Stimulated activated CD4-positive, alpha-beta T cell treated with anti-CD3 and anti-CD28 coated beads, Interleukin-12 subunit alpha, Interleukin-12 subunit beta, amount 100 ng/mL, for 4 hours (primary cell): ENCODE measurements at regions not wholly inside any gene's neighbourhood (a gene's known extent, or its start where the extent isn't known, plus 50 kb on each side); places are given as distances from the start of the nearest gene placed in this dataset.

Experiments
- DNase-seq: peaks from one replicate; pipeline ENCODE4 v3.0.0-alpha.2; 2020

DNA sequence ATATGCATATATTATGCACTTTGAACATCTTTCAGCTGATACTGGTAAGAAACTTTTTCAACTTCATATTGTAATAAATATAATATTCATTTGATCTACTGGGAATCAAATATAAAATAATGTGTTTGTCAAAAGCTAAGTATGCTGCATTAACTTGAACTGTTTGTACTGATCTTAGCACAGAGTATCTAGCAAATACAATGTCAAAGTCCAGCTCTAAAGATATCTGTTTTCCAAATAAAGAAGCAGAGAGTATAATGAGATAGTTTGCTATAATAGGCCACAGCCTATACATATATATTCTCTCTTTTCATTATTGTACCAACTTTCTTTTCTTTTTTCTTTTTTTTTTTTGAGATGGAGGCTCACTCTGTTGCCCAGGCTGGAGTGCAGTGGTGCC is 417.0 kb downstream of the TMEM161B start:
- no peak for DNase-seq

DNA sequence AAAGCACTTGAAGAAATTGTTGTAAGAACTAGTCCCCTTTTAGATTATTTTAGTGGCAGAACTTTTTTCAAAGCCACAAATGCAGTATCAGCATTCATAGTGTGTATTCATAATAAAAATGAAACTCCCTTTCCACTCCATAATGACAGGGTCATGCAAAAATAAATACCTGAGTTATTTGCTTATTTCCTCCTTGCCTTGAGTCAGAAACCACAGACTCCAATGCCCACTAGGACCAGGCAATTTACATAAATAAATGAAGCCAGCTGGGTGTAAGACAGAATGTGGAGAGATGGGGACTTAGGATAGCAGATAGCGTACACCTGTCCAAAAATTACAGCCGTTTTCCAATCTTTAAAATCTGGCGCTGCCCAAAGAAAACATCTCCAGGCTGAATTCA is 417.8 kb downstream of the TMEM161B start:
- no peak for DNase-seq

DNA sequence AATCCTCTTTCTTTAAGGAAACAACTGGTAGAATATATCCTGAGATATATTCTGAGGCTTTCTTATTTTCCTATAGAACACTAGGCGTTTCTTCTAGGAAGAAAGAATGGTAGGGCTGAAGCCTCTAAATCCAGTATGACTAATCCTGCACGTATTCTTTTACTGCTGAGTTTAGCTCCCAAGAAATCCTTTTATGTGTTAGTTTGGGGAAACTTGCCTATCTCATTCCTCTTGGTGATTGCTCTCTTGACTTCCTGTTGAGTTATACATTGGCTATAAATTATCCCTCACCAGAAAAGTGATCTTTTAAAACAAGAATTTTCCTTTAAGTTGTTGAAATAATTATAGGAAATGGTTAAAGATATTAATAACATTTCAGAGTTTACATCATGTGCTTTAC is 422.9 kb downstream of the TMEM161B start:
- DNase-seq: no peak

DNA sequence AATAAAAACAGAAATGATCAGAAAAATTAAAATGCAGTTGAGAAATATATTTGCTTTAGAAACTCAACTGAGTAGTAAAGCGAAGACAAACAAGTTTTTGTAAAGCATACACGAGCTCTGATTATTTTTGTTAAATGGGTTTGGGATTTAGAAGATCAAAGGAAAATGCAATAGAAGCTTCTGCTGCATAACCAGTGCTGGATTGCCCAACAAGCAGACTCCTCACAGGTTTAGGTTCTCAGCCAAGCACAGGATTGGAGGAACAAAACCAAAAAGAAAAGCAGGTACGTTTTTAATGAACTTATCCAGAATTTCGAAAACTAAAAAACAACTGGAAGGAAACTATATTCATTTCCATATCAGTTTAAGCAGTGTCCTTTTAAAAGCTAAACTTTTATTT is 423.8 kb downstream of the TMEM161B start:
- DNase-seq: no peak

DNA sequence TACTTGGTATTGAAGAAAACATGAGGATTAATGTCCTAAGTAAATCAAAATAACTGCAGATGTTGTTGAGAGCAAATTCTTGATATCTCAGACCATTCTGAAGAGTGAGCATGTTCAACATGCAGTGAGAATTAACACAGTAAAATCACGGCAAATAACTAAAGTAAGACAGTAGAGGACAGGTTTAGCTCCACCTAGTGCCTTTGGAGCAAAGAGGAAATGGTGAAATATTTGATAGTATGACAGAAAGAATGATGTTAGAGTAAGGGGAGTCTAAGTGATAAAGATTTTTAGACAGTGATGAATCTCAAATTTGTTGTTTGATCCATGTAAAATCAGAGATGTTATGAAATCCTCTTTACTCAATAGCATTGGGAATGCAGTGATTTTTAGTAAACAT is 424.2 kb downstream of the TMEM161B start:
- DNase-seq: no peak

DNA sequence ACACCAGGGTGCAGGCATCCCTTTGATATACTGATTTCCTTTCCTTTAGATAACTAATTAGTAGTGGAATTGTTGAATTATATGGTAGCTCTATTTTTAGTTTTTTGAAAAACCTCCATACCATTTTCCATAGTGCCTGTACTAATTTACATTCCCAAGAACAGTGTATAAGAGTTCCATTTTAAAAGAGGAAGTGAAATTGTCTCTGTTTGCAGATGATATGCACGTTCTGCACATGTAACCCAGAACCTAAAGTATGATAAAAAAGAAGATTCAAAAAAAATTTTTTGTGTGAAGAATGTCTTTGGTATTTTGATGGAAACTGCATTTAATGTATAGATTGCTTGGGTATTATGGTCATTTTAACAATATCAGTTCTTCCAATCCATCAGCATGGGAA is 424.0 kb upstream of the CCNH start:
- DNase-seq: no peak

DNA sequence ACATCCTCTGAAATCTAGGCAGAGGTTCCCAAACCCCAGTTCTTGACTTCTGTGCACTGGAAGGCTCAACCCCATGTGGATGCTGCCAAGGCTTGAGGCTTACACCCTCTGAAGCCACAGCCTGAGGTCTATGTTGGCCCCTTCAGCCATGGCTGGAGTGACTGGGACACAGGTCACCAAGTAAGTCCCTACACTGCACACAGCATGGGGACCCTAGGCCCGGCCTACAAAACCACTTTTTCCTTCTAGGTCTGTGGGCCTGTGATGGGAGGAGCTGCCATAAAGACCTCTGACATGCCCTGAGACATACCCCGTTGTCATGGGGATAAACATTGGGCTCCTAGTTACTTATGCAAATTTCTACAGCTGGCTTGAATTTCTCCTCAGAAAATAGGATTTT is 418.8 kb upstream of the CCNH start:
- DNase-seq: no peak

DNA sequence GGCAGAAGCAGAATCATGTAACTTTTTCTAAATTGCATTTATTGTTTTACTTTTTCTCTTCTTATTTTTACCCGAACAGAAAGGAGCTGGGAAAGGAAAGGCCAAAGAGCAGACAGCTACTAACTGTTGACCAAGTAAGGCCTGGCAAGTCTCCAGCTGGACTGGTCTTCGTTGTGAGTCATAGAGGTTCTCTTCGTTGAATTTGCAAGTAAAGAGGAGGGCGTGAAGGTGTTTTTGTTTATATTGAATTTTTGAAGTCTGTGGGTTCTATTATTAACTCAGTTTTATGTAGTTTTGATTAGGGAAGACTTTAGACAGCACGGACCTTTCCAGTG is 416.5 kb upstream of the CCNH start:
- DNase-seq: no peak

DNA sequence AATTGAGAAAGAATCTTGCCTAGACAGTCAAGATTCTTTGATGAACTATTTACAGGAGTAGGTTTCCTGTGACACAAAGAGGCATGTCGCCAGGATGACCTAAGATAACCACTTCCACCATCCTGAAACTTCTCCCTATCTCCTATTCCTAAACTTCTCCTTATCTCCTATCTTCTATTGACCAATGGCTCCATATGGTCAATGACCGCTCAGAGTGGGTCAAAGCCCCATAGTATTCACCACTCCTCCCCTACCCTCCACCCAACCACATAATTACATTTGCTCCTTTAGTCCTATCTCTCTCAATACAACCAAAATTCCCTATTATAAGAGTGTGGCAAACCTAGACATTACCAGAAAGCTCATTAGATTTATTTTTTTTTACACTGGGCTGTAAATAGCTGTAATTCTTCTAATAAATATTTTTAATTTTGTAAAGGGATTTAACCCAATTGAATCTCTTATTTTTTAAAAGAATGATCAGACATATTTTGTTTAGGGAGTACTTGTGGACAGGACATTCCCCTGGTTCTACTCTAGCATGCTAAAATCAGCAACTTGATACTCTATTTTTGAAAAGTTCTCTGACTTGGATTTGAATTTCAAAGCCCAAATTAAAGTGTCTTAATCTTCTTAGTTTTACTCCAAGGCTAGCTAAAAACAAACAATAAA is 416.0 kb upstream of the CCNH start:
- DNase-seq: no peak

DNA sequence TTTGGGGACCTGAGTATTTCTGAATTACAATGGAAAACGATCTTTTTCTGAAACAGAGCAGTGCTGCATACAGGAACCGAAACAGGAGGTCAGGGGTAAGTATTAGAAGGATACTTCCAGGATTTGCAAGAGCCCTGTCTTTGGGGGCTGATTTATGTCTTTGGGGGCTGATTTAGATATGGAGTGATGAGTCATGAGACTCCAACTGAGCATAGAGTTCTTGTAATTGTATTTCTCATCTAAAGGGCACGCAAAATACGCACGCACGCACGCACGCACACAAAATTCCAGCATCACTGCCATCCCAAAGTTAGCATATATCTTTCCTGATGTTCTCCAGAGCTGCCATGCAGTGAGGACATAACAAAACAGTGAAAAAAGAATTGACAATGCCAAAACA is 414.8 kb upstream of the CCNH start:
- DNase-seq: no peak

DNA sequence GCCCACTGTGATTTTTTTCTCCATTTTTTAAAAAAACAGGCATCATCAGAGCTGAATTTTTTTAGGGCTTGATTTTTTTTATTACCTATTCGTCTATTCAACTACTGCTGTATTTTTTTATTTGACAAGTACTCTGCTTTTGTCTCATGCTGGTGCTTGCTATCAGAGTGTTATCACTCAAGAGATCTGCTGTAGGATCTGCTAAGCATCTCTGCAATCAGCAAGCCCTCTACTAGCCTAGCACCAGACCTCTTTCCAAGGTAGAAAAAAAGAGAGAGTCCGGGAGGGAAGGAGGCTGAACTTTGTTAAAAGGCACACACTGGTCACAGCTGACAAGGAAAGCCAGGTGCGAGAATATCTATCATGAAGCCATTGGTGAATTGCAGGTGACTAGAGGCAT is 413.8 kb upstream of the CCNH start:
- no peak for DNase-seq

DNA sequence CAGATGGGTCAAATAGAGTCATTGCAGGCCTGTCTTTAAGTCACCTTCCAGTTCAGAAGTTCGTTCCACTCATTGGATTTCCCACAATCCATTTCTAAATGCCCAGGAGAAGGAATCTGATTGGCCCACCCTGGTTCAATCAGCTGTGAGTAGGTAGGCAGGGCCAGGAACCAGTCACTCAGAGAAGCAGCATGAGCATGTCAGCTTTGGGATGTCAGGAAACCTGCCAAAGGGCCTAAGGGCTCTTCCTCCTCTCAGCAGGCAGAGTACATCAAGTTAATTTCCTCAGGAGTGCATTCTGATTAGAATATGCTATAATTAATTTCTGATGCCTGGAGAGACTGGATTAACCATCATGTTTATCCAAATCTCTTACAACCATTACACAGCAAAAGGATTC is 412.9 kb upstream of the CCNH start:
- no peak for DNase-seq

DNA sequence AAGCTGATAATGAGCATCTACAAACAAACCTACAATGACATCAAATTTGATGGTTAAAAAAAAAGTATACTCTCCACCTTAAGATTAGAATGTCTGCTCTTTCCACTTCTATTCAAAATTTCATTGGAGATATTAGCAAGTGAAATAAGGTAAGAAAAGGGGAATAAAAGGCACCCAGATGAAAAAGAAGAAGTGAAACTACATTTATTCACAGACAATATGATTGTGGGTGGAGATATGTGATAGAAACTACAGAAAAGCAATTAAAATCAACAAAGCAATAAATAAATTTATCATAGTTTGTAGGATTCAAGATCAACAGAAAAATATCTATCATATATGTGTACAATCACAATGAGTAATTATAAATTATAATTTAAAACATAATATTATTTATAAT is 395.1 kb upstream of the CCNH start:
- DNase-seq: no peak

DNA sequence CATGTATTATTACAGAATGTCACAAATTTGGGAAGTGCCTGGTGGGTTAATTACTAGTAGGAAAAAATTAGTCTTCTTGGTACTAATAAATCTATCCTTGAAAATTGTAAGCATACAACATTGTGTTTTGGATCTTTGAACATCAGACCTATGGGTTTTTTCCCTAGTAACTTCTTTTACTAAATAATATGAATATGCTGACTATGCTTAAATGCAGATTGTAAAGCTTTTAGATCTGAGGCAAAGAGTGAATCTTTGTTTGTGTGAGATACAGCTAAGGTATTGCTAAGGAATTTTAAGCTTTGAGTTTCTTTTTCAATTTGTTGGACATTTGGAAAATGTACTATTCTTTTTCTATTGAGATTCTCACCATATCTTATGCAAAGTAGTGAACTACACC is 390.6 kb upstream of the CCNH start:
- no peak for DNase-seq

DNA sequence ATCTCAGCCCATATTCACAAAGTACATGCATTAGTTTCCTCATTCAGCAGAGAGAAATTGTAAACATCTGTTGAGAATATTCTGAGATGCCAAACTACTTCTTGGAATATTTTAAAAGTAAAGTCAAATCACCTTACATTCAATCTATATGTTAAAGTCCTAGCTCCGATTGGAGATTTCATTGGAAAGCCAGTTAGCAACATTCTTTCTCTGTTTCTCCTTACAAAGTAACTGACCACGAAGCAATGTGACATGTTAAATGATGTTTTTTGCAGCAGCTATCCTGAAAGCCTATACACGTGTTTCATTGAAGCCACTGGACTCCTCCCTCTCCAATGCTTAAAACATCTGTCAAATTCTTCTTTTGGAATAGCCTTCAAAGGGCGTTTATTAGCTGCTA is 379.1 kb upstream of the CCNH start:
- DNase-seq: no peak

DNA sequence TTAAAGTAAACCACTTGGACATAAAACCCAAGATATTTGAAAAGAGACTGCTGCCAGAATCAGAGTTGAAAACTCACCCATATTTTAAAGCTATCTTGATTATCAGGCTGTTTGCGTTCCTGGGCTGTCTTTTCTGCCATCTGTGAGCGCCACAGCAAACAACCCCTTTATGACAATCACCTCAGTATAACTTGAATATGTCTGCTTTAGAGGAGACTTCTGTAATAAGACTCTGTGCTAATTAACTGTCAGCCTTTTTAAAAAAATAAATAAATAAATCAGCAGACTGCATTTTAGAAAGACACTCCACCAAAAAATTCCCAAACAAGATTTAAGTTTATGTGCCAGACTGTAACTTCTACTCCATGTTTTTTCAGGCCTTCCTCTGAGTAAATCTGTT is 375.7 kb upstream of the CCNH start:
- DNase-seq: no peak

DNA sequence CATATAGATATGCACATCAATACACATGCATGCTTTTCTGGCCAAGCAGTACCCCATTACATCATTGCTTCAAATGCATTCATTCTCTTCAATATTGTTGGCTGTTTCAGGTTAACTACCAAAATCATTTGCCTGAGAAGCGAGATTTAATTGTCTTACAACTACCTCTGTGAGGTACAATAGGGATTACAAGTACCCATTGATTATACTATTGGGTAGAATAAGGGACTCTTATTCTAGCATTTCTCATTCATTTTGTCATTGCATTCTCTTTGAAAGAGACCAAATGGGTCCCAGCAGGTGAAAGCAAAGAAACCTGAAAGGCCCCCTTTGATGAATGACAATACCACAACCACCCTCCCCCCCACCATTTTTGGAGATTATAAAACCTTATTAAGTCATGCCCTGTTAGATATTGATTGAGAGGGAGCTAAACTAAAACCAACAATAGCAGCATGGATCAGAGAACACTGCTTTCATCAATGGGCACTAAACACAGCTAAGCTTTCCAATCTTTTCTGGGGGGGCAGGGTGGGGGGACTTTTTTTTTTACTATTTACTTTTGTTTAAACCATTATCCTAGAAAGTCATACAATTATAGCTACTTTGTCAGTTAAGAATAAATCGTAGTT is 375.0 kb upstream of the CCNH start:
- DNase-seq: no peak

DNA sequence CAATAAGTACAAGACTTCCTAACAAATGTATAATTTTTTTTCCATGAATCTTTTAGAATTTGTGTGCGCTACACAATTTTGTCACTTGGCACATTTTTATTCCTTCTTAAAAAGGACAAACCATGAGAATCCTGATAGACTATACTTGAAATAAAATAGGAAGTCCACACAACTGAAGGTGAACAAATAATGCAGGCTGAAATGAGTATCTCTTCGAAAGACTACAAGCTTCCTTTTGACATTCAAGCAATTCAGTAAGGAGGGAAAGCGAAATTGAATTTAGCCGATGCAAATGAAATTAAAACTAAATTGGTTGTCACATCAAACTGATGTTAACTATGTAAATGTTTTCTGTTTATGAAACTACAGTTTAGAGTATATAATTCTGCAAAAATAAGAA is 374.4 kb upstream of the CCNH start:
- DNase-seq: no peak

DNA sequence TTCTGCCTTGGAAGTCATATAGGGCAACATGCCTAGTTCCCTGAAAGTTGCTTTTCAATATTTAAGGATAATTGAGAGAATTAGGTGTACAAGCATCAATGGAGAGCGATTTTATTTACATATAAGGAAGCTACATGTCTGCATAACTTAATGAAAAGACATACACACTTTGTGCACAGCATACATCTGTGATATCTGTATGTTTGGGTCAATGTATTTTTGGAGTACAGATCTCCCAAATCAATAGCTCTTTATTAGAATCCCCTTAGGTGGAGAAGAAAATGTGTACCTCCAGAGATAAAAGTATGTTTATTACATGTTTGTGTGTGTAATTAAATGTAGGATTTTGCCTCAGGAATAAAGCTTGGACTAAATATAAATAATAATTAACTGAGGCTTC is 373.7 kb upstream of the CCNH start:
- no peak for DNase-seq

DNA sequence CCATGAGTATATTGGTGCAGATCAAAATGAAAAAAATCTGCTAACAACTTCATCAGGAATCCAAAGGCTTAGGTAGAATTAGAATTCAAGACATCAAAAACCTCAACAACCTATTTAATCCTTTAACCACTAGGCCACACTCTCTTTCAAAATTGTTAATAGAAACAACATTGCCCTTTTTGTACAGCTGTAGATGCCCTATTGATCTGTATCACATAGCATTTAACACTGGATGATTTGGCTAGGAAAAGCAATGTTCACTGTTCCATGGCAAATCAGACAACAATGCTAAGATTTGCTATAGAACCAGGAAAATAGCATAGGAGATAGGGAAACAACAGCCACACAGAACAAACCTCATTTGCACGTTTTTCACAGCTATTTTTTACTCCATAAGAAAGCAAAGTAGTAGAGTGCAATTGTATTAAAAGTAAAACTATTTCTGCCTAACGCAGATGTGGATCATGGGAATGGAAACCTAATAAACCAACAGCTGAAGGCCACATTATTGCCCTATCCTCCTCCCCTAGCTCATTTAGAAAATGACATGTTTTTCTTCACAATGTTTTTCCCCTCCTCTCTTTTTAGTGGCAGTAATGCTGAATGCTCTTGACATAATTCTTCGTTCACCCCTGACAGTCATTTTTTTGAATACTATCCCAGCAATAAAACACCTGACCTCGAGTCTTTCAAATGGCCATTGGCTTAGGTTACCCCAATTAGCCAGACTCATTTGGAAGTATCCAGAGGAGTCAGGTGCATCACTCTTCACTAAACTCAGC is 373.0 kb upstream of the CCNH start:
- DNase-seq: no peak

DNA sequence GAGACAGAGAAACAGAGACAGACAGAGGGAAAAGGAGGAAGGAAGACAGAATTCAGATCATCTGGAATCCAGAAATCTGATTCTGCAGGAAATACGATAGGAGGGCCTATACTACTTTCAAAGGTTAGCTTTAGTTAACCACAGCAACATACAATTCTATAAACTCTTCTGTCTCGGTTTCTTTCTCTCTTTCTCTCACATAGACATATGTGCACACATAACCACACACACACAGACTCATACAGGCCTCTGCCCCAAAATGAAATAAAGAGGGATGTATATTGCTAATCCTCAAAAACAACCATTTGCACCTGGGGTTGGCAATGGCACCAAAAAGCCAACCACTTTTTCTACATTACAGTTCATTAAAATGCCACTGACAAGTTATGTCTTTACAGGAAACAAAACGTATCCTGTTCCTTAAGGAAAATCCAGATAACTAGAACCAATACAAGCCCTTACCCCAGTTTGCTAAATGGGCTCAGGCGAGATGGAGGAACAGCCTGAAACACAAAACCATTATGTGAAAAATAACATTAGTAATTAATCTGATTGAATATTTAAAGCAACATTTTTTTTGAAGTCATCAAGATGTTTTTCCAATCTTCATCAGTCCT is 372.3 kb upstream of the CCNH start:
- no peak for DNase-seq

DNA sequence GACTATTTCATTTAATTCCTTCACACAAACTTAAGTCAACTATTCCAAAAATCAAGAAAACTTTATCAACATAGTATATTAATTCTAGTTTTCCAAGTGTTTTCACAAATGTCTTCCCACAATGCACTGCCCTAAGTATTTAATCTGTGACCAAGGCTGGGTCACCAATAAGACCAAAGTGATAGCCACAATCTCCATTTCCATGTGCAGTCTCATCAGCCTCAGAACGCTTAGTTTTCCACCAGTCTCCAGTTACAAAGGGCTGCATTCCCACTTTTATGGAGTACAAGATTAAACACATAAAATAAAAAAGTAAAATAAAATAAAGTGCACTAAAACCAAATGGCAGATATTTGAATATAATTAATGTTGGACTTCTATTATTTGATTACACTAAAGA is 371.6 kb upstream of the CCNH start:
- no peak for DNase-seq

DNA sequence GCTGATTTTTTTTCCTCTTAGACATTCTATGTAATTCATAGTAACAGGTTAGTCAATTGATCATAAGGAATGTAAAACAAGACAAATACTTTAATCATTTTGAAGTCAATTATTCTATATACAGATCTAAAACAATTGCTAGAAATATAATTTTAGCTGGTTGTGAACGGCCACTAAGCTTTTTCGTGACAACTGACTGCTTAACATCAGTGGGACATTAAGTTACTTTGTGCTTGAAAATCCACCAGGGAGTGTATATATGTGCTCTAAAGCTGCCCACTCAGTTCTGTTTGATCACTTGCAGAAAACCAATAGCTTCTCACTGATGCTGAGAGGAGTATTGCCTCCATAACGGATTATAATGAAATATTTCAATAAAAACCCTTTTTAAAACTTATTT is 370.2 kb upstream of the CCNH start:
- no peak for DNase-seq

DNA sequence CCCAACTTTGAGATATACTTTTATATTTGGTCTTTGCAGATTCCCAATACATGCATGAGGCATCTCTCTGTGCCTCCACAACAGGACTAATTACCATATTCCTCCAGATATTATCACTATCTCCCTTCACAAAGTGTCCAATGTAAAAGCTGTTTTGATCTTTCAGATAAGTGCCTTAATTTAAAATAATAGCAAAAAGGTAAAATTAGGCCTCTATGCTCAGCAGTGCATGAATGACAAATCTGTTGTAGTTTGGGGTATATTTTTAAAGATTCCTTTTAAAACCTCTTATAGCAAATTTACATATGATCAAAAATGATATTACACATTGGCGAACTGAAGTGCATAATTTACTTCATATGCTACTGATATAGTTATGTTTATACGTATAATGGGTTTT is 369.2 kb upstream of the CCNH start:
- no peak for DNase-seq
